ENCODE measurements at regions not wholly inside any gene's neighbourhood (a gene's known extent, or its start where the extent isn't known, plus 50 kb on each side); places are given as distances from the start of the nearest gene placed in this dataset.

- TF ChIP-seq CTCF (IDR thresholded peaks at IDR 0.05) (no peak), POLR2A (IDR thresholded peaks at IDR 0.05) (no peak)
Measured at GRCh38 chr9:115249488-115249887, 131.5 kb upstream of the TNC start.
